ENCODE measurements at regions not wholly inside any gene's neighbourhood (a gene's known extent, or its start where the extent isn't known, plus 50 kb on each side); places are given as distances from the start of the nearest gene placed in this dataset.
"Not testable (repeated sequence)": the region's sequence is repeated elsewhere in the genome, so short reads cannot be mapped to it uniquely, and the experiment has no call there.

GRCh38 chr4:11817088-11817487 is 388.4 kb upstream of the HS3ST1 start (continued):
- no peak for TF ChIP-seq CTCF (IDR thresholded peaks at IDR 0.05; ENCODE audit: low read depth, low read length, missing input control)
- no peak for TF ChIP-seq EGR1 (IDR thresholded peaks at IDR 0.05; ENCODE audit: low read depth in 2 of 2)
- no peak for TF ChIP-seq NR2F2 (IDR thresholded peaks at IDR 0.05)
- TF ChIP-seq ATF3 (IDR thresholded peaks at IDR 0.05), result no peak
- no peak for TF ChIP-seq GABPA (IDR thresholded peaks at IDR 0.05 in 1 of 2, conservative IDR thresholded peaks at IDR 0.05 in 1 of 2)
- TF ChIP-seq FOXA1 (IDR thresholded peaks at IDR 0.05), result no peak
- TF ChIP-seq SP1 (IDR thresholded peaks at IDR 0.05), result no peak
- TF ChIP-seq FOXA2 (IDR thresholded peaks at IDR 0.05), result no peak

- Histone ChIP-seq H3K27me3 (ENCODE audit: control insufficient read depth in 4 of 4, insufficient read depth in 4 of 4, low read length in 3 of 4) (no peaks in the 10 kb centered on the region), H3K27ac (ENCODE audit: low read depth in 1 of 2, low read length in 2 of 2) (no peak overlapping the region), H3K4me3 (ENCODE audit: low read depth in 1 of 3, low read length in 3 of 3) (no peak overlapping the region), H3K4me1 (ENCODE audit: control insufficient read depth in 4 of 4, insufficient read depth in 4 of 4, low read length in 3 of 4) (no peaks in the 10 kb centered on the region), H3K36me3 (ENCODE audit: control insufficient read depth in 4 of 4, insufficient read depth in 3 of 4, low read depth in 1 of 4, low read length in 3 of 4) (no peaks in the 10 kb centered on the region), H3K9me3 (ENCODE audit: control insufficient read depth in 4 of 4, low read length in 3 of 4) (no peaks in the 10 kb centered on the region), H3K9ac (ENCODE audit: low read depth in 1 of 2, low read length in 2 of 2) (no peak overlapping the region)
- WGBS, result 72% methylated on average over 2 of the region's 2 CpGs
- TF ChIP-seq NR2F2 (IDR thresholded peaks at IDR 0.05) (no peak), JUND (IDR thresholded peaks at IDR 0.05) (no peak)
- no peak for DNase-seq (ENCODE audit: low spot score)
Observed at GRCh38 chr4:11814758-11815157, 386.1 kb upstream of the HS3ST1 start.

- Histone ChIP-seq H3K27me3 (ENCODE audit: control insufficient read depth in 4 of 4, insufficient read depth in 4 of 4, low read length in 3 of 4) (no peaks in the 10 kb centered on the region), H3K36me3 (ENCODE audit: control insufficient read depth in 4 of 4, insufficient read depth in 3 of 4, low read depth in 1 of 4, low read length in 3 of 4) (no peaks in the 10 kb centered on the region), H3K9ac (ENCODE audit: low read depth in 1 of 2, low read length in 2 of 2) (no peak overlapping the region), H3K4me1 (ENCODE audit: control insufficient read depth in 4 of 4, insufficient read depth in 4 of 4, low read length in 3 of 4) (no peaks in the 10 kb centered on the region), H3K4me3 (ENCODE audit: low read depth in 1 of 3, low read length in 3 of 3) (no peak overlapping the region), H3K9me3 (ENCODE audit: control insufficient read depth in 4 of 4, low read length in 3 of 4) (no peaks in the 10 kb centered on the region), H3K27ac (ENCODE audit: low read depth in 1 of 2, low read length in 2 of 2) (no peak overlapping the region)
- 60% methylated on average over 1 of the region's 1 CpG for WGBS
- TF ChIP-seq MAX (IDR thresholded peaks at IDR 0.05) (no peak), NR2F2 (IDR thresholded peaks at IDR 0.05) (no peak), RAD21 (IDR thresholded peaks at IDR 0.05) (no peak), ZBTB33 (IDR thresholded peaks at IDR 0.05) (no peak), SP1 (IDR thresholded peaks at IDR 0.05) (no peak), ATF3 (IDR thresholded peaks at IDR 0.05) (no peak), HNF4G (IDR thresholded peaks at IDR 0.05) (no peak), FOXA2 (IDR thresholded peaks at IDR 0.05) (no peak), FOXA1 (IDR thresholded peaks at IDR 0.05) (no peak), JUND (IDR thresholded peaks at IDR 0.05) (no peak), REST (IDR thresholded peaks at IDR 0.05) (no peak), GABPA (IDR thresholded peaks at IDR 0.05 in 1 of 2, conservative IDR thresholded peaks at IDR 0.05 in 1 of 2) (no peak), RXRA (IDR thresholded peaks at IDR 0.05) (no peak), YY1 (IDR thresholded peaks at IDR 0.05) (no peak), CTCF (IDR thresholded peaks at IDR 0.05; ENCODE audit: low read depth, low read length, missing input control) (no peak)
- DNase-seq (ENCODE audit: low spot score), result no peak
Observed at GRCh38 chr4:11813951-11814446, 385.3 kb upstream of the HS3ST1 start.

GRCh38 chr4:11811521-11811920 is 382.8 kb upstream of the HS3ST1 start:
- not testable (repeated sequence) for H3K36me3 ChIP-seq (ENCODE audit: control insufficient read depth in 4 of 4, insufficient read depth in 3 of 4, low read depth in 1 of 4, low read length in 3 of 4); H3K27me3 ChIP-seq (ENCODE audit: control insufficient read depth in 4 of 4, insufficient read depth in 4 of 4, low read length in 3 of 4); H3K9ac ChIP-seq (ENCODE audit: low read depth in 1 of 2, low read length in 2 of 2); H3K4me1 ChIP-seq (ENCODE audit: control insufficient read depth in 4 of 4, insufficient read depth in 4 of 4, low read length in 3 of 4); H3K27ac ChIP-seq (ENCODE audit: low read depth in 1 of 2, low read length in 2 of 2); H3K4me3 ChIP-seq (ENCODE audit: low read depth in 1 of 3, low read length in 3 of 3); DNase-seq (ENCODE audit: low spot score); H3K9me3 ChIP-seq (ENCODE audit: control insufficient read depth in 4 of 4, low read length in 3 of 4)
- WGBS, result 87% methylated on average over 3 of the region's 3 CpGs
